Choroid plexus epithelial cell (primary cell): ENCODE measurements at regions not wholly inside any gene's neighbourhood (a gene's known extent, or its start where the extent isn't known, plus 50 kb on each side); places are given as distances from the start of the nearest gene placed in this dataset.
A peak's percentile ranks its signal among the peaks of the same experiment; 100 is the strongest.

ENCODE experiments used
- DNase-seq: peaks from one replicate; pipeline ENCODE4 v3.0.0-alpha.2; 2010; ENCODE audit warnings: low read depth
- H3K4me3 ChIP-seq: 2 replicates; pipeline ENCODE4 v1.5.1; 2011; ENCODE audit warnings: low read depth, mild to moderate bottlenecking, control low read depth, low read length, moderate library complexity
- TF ChIP-seq, protein P1 (sequence below): conservative IDR thresholded peaks from 2 replicates; pipeline ENCODE4 v1.5.1; 2011; ENCODE audit warnings: low read depth, mild to moderate bottlenecking, control low read depth, inconsistent platforms, low read length, moderate library complexity

DNA sequence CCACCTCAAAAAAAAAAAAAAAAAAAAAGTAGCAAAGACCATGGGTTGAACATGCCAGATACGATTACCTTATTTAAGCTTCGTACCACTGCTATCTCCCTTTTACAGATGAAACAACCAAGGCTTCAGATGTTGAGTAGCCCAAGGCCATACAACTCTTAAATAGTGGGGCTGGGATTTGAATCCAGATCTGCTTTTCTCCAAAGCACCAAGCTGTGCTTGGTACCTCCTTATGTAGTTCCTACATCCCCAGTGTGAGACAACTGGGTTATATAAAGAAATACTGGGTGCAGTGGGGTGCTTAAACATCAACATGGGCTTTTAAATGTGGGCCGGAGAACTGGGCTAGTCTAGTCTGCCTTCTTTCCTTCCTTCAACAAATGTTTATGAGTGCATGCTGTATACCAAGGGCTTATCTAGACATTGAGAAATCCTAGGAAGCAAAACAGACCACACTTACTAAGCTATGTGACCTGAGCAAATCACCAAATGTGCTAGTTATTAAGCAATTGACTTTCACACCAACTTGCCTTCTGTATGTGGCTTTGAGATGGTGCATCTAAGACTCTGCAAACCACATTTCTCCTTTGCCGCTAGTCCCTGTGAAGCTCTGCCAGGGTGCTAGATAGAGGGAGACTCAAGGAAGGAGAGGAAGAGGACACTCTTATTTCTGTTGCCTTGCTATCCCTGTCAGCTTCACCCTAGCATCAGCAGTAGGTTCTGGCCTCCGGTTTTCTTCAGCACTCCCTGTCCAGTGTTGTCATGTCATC is 201.4 kb upstream of the FOXN2 start:
- TF ChIP-seq, protein P1, sequence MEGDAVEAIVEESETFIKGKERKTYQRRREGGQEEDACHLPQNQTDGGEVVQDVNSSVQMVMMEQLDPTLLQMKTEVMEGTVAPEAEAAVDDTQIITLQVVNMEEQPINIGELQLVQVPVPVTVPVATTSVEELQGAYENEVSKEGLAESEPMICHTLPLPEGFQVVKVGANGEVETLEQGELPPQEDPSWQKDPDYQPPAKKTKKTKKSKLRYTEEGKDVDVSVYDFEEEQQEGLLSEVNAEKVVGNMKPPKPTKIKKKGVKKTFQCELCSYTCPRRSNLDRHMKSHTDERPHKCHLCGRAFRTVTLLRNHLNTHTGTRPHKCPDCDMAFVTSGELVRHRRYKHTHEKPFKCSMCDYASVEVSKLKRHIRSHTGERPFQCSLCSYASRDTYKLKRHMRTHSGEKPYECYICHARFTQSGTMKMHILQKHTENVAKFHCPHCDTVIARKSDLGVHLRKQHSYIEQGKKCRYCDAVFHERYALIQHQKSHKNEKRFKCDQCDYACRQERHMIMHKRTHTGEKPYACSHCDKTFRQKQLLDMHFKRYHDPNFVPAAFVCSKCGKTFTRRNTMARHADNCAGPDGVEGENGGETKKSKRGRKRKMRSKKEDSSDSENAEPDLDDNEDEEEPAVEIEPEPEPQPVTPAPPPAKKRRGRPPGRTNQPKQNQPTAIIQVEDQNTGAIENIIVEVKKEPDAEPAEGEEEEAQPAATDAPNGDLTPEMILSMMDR, result peak; percentile 24
- no peak overlapping the region for H3K4me3 ChIP-seq
- DNase-seq, result peak; percentile 93

DNA sequence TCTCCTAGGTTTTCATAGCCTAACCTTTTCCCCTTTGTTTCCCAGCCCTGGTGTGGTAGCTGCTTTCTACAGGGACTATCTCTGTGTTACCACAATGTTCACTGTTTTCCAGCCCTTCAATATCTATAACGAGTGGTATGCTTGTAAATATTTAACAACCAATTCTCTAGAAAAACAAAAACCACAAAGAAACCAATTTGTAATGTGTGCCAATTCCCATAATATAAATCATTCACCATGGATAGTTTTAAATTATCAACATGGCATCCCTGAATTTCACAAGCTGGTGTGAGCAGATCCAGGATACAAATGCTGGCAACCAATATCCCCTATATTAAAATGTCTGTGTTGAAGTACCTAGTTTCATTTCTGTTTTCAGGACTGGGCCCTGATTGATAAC is 200.7 kb upstream of the FOXN2 start:
- TF ChIP-seq, protein P1, result no peak
- DNase-seq, result no peak
- H3K4me3 ChIP-seq, result no peak overlapping the region

DNA sequence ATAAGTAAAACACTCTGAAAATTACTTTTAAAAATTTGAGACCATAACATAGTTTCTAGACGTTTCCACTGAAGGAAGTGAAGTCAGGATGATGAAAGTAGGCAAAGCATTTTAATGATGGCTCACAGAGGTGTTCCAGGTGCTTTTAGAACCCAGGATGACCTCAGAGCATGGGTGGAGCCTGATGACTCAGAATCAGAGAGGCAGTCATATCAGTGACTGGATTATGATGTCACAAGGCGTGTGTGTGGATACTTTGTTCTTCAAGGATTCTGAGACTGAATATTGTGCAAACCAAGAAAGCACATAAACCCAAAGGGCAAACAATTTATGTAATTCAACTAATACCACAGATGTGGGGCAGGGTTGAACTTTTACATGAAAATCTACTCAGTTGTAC is 200.2 kb upstream of the FOXN2 start:
- TF ChIP-seq, protein P1, result no peak
- peak; percentile 88 for DNase-seq
- no peak overlapping the region for H3K4me3 ChIP-seq

DNA sequence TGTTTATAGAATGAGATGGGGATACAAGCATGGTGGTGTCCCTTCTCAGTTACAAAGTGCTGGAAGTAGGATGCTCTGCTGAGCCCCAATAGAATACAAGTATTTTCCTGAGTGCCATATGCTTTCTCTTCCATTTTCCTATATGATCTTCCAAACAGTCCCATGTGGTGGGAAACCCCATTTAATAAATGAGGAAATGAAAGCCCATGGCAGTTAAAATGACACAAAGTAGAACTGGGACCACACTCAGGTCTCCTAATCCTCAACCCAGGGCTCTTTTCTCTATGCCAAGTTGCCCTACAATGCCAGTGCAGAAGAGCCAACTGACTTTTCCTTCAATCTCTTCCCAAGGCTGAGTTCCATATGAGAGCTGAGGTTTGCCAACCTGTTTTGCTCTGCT is 198.0 kb upstream of the FOXN2 start:
- no peak overlapping the region for H3K4me3 ChIP-seq
- TF ChIP-seq, protein P1, result no peak
- DNase-seq, result no peak

DNA sequence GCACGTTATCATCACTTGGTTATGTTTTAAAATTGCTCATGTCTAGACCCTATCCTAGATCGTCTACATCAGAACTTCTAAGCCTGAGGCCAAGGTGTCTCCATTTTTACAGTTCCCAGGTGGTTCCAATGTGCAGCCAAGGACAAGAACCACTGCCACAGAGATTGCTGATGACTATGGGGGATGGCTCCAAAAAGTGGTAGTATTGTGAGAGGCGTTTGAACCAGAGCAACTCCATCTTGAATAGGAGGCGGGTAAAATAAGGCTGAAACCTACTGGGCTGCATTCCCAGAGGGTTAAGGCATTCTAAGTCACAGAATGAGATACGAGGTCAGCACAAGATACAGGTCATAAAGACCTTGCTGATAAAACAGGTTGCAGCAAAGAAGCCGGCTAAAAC is 195.6 kb upstream of the FOXN2 start:
- TF ChIP-seq, protein P1, result no peak
- no peak for DNase-seq
- no peak overlapping the region for H3K4me3 ChIP-seq

GRCh38 chr2:48120112-48120511 is 194.4 kb upstream of the FOXN2 start:
- DNase-seq, result no peak
- TF ChIP-seq, protein P1, result no peak
- no peak overlapping the region for H3K4me3 ChIP-seq

GRCh38 chr2:48120759-48121242 is 193.7 kb upstream of the FOXN2 start:
- no peak overlapping the region for H3K4me3 ChIP-seq
- TF ChIP-seq, protein P1, result no peak
- peak; percentile 23 for DNase-seq
